ENCODE measurements at regions not wholly inside any gene's neighbourhood (a gene's known extent, or its start where the extent isn't known, plus 50 kb on each side); places are given as distances from the start of the nearest gene placed in this dataset.
"Not testable (repeated sequence)": the region's sequence is repeated elsewhere in the genome, so short reads cannot be mapped to it uniquely, and the experiment has no call there.

DNA sequence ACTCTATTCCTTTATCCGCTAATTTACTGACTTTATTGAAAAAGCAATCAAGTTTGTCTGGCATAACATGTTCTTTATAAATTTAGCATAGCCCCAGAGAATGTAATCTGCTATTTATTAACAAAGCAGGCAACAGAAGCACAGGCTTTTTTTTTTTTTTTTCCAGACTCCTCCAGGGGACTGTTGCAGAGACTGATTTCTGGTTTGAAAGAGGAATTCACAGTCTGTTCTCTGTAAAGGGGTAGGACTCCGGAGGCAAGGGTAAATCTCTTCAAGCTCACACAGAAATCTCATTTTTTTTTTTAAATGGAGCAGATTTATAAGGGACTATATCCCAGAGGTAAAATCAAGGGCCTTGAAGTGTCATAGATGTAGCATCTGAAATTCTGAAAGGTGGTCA, 1386.5 kb upstream of the CDH8 start:
- DNase-seq, result no peak

DNA sequence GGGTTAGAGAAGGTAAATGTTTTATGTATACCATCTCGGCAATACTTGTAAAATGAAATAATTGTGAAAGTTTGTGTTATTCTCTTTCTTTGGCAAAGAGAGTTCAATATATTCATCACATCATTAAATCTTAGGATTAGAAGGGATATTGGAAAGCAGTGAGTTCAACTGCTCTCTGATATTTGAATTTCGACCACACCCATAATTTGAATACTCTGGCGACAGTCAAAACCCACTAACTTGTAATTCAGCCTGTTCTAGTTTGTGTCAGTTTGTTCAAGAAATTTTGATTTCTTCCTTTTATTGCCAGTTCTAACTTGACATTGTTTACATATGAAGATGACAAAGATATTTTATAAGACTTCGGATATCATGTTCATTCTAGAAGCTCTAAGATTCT, 1380.5 kb upstream of the CDH8 start:
- no peak for DNase-seq

DNA sequence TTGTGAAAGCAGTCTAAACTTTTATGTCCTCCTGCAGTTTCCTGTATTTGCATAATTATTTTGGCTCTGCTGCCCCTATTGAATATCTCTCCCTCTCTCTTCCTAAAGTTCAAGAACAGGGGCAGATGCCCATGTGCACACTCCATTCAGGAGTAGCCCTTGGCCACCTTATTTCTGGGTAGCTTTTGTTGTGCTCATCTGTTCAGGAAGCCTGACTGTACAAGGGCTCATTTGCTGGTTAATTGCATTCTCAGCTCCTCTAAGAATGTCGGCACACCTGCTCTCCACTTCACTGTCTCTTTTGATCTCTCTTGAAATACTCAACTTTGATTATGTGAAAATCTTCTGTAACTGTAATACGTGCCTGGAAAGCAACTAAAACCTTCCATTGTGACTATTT, 1378.8 kb upstream of the CDH8 start:
- peak in 1 of 3 donors; percentile 4 for DNase-seq

DNA sequence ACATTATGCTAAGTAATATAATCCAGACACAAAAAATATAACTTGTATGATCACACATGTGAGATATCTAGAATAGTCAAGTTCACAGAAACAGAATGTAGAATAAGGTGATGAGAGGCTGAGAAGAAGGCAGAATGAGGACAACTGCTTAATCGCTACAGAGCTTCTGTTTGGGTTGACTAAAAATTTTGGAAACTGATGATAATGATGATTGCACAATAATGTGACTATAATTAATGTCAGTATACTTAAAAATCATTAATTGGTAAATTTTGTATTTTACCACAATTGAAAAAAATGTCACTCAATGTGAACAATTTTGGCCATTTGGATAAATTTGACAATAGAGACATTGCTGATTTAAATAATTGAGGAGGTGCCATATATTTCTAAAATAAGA, 1374.4 kb upstream of the CDH8 start:
- peak in 1 of 3 donors; percentile 5 for DNase-seq

DNA sequence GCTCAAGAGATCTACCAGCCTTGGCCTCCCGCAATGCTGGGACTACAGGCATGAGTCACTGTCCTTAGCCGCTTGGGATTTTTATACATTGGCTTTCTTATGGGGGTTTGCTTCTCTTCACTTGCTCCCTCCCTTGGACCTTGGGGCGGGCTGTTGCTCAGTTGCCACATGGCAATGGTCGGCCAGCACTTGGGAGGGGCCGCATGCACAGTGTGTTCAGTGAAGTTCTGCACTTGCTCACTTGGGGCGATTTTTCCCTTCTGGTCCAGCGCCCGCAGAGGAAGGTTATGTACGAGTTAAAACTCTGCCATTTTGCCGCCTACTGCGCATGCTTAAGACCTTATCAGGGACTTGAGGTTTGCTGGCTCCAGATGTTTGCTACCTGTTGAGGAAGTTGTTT, 1367.6 kb upstream of the CDH8 start:
- no peak for DNase-seq

DNA sequence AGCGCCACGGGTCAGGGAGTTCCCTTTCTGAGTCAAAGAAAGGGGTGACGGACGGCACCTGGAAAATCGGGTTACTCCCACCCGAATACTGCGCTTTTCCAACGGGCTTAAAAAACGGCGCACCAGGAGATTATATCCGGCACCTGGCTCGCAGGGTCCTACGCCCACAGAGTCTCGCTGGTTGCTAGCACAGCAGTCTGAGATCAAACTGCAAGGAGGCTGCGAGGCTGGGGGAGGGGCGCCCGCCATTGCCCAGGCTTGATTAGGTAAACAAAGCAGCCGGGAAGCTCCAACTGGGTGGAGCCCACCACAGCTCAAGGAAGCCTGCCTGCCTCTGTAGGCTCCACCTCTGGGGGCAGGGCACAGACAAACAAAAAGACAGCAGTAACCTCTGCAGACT, 1352.0 kb upstream of the CDH8 start:
- DNase-seq, result not testable (repeated sequence)

DNA sequence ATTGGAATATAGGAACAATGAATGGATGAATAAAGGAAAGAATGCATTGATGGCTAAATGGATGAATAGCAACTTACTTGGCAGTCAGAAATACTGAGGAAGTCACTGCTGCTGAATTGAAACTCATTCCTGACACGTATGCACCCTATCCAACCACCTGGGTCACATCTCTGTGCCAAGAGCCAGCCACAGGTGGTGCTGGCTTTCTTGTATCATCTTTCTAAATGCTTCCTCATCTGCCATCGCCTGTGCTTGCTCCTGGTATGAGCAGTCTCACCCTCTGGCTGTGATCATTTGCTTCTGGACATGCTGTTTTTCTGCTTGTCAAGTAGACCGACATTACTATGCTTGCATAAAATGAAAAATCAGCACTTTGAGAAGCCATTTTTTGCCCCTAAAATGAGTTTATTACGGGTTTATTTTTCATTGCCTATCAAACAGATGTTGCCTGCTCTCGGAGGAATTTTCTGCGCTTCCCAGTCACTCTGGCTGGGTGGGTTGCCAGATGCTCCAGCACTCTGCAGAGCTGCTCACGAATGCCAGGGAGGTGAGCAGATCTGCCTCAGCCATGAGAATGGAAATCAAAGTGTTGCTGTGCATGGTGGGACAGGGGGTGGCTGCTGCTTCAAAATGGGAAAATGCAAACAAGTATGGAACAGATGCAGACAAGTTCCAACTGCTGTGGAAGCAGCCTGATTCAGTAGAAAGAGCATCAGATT, 1349.6 kb upstream of the CDH8 start:
- no peak for DNase-seq

DNA sequence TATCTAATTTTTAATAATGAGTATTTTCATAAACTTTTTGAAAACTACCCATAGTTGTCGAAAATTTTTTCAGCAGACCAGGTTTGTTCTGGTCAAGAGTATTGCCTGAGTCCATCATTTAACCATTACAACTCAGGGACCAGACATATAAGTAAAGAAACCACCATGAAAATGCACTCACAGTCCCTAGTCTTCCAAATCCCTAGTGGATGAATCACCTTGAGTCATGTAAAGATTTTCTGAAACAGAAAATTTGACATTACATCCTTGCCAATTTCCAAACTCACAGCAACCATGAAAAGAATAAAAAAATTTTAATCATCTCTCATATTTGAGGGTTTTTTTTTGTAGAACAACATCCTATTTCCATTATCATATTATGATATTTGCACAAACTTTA, 1337.5 kb upstream of the CDH8 start:
- no peak for DNase-seq

DNA sequence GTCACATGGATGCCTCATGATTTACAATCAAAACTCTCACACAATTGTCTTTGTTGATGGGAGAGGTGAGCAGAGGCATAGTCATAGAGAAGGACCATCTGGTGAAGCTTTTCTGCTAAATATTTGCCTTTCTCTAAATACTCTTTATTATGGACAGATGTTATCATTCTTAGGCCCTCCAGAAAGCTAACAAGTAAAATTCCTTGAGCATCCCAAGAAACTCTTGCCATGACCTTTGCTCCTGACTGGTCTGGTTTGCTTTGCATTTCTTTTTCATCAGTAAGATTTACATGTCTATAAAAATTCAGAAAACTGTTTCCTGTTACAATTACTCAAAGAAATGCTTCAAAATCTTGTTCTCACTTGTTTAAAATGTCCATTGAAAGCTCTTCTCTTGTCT, 1336.6 kb upstream of the CDH8 start:
- DNase-seq, result no peak

DNA sequence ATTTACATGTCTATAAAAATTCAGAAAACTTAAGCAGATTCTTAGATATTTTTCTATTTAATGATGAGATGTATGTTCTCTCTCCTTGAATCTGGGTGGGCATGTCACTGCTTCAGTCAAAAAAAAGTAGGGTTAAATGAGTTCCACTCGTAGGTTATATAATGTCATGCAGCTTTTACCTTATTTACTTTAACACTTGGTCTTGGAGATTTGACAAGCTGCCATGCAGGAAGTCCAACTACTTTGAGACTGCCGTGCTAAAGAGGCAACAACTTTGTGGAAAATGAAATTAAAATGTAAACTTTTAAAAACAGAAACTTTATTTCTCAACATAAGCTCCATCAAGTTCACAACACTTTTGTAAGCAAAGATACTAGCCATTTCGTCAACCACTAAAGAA, 1336.0 kb upstream of the CDH8 start:
- no peak for DNase-seq

DNA sequence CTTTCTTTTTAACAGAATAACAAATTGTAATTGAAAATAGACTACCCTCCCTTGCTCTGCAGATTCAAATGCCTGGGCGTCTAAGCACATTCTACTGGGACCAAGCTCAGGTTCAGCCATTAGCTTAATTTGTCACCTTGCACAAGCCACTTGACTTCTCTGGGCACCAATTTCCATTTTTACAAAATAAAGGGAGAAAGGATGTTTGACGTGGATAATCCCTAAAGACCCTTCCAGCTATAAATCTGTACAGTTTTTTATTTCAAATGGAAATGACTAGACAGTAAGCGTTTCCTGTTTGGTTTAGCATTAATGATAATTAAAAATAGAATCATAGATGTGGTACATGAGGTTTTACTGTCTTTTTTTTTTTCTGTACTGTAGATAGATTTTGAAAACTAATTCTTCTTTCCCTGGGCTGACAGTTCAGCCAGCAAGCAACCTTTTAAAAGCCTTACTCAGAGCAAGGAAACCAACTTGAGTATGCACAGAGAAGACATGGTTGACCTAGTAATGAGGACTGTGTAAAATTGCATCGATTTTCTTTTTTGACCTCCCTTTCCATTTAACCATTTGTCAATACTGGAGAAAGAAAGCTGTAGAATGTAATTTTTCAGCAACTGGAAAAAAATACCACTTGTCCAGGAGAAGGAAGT, 1329.5 kb upstream of the CDH8 start:
- DNase-seq, result no peak

DNA sequence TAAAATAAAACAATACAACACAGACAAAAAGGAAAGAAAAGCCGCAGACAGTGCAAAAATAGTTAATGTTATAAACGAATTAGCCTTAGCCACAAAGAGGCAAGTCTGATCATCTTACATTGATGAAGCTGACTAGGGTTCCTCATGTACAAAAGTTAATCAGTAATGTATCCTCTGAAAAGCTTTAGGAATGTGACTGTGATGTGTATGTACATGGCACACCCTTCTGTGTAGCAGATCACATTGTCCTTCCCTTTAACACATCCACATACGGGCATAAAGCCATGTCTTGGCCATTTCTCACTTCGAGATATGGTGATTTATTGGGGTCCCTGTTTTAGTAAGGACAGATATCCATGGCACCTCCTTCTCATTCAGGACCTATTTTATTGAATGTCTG, 1327.5 kb upstream of the CDH8 start:
- DNase-seq, result no peak

DNA sequence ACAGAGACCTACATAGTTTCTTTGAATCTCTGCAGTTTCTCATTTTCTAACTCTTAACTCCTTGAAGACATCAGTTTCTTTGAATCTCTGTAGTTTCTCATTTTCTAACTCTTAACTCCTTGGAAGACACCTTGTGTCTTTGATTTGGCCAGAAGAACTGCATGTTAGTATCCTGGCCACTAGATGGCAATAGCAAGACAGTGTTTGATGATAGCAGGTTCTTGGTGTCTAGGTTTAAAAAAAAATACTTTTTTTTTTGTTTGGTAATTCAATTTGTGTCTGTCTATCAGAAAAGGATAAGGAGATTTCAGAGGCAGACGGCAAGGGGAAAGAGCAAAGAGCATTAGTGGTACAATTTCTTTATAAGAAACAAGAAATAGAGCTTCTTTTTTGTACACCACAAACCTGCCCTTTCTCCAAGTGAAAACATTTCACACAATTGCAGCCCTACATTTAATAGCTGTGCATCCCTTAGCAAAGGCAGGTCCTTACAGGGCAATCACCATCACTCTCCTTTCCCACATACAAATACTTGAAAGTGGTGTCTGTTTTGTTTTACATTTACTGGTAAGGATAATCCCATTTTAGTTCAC, 1324.9 kb upstream of the CDH8 start:
- peak; percentile 35 to 46 (median 46) for DNase-seq

DNA sequence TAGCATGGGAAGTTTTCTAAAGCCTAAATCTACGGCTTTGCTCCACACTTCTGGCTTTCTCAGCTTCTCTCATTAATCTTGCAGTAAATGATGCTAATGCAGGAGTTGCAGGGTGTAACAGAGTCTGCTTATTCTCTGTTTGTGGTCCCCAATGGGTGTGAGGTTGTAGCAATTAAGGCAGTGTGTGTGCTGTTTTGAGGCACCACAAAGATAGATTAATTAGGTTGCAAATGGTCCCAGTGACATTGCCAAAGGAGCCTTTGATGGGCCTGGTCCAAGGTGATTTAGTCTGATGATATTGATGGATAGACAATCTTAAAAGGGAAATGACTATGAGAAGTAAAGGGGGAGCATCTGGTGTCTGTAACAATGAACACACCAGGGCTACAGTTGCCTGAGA, 1313.7 kb upstream of the CDH8 start:
- DNase-seq, result no peak

DNA sequence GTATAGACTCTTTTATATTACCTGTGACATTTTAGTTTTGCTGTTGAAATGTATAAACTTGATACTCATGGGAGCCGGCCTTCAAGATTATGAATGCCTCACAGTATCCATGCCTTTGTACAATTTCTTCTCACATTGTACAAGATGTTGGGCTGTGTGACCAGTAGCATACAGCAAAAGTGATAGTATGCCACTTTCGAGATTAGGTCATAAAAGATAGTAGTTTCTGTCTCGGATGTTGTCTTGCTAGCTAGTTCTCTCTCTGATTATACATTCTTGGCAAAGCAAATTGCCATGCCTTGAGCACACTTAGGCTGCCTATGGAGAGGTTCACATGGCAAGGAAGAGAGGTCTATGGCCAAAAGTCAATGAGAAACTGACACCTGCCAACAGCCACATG, 1309.8 kb upstream of the CDH8 start:
- DNase-seq, result no peak

DNA sequence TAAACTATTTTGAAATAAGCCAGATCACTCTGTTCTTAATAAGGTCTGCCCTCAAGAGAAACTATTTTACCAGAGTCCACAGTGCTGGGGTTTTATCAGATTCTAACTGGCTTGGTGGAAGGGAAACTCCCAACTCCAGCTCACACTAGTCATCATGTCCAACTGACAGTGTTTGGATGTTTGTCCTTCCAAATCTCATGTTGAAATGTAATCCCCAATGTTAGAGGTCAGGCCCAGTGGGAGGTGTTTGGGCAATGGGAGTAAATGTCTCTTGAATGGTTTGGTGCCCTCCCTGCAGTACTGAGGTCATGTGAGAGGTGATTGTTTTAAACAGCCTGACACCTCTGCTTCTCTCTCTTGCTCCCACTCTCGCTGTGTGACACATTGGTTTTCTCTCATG, 1301.0 kb upstream of the CDH8 start:
- DNase-seq, result no peak

DNA sequence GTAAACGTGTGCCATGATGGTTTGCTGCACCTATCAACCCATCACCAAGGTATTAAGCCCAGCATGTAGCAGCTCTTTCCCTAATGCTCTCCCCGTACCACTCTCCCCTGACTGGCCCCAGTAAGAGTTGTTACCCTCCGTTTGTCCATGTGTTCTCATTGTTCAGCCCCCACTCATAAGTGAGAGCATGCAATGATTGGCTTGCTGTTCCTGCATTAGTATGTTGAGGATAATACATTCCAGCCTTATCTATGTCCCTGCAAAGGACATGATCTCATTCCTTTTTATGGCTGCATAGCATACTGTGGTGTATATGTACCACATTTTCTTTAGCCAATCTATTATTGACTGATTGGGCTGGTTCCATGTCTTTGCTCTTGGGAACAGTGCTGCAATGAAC, 1294.9 kb upstream of the CDH8 start:
- no peak for DNase-seq

DNA sequence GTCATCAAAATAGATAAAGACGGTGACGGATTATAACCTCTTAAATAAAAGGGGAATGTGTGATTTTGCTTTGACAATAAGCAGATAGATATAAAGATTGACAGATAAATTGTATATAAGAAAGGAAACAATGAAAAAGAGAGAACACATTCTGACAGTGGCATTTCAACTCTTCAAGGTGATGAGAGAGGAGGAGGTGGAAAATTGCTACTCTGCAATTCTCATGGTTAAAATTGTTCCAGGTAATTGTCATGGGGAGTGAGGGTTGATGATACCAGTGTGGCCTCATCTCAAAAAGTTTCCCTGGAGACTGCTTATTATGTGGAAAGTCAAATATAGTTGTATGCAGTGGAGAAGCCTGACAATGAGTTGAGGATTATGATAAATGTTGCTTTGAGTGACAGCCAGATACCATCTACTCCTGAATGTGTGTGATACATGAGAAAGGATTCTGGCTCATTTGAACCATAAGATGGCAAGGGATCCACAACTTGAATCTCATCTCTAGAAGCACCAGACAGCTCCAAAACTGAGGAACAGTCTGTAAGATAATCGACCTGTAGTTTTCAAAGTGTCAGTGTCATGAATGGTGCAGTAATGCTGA, 1290.6 kb upstream of the CDH8 start:
- no peak for DNase-seq

DNA sequence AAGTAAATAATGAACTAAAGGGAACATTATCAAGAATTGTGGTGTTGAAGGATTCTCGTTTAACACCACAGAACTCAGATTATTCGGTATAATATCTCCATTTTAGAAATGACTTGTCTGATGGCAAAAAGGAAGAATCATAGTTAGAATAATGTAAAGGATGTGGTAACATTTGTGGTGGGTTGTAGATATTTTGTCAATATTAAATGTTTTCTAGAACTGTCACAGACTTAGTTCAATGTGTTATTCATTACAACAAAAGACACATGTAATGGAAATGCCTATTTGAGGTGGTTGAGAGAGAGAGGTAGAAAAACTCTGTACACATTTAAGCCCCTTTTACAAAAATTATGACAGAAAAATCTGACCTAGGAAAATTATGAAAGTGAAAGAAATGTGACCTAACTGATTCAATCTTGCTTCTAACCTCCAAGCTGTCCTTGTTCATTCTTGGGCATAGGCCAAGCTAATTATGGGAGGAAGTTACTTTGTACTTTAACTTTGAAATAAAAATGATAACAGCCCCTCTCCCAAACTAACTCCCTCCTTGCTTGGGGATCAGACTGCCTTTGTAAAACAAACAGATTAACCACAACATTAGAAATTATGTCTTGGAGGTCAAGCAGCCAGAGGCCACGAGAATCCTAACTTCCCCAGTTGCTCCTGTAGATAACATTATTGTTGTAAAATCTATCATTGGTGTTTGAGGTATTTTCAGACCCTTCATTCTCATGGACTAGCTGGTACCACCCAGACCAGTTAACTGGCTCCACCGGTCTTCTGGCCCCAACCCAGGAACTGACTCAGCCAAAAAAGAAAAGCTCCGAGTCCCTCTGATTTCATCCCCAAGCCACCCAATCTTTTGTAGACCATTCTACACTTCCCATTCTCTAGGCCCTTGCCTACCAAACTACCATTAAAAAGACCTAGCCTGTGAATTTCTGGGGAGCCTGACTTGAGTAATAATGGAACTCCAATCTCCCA, 1287.8 kb upstream of the CDH8 start:
- DNase-seq, result no peak

DNA sequence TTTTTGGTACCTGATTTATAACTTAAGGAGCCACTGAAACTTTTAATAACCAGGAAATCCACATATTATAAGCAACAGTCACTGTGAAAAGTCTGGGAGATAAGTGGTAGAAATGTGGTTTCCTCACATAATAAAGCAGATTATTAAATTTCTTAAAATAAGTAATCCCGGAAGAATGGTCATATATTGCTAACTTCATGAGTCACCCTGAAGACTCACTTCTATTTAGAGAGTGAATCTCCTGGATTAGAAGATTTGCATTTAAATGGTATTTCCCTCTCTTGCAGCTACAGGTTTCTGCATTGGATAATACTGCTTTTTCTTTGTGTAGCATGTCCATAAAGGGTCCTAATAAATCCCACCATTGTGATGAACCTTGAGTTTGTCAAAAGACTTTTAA, 1286.8 kb upstream of the CDH8 start:
- no peak for DNase-seq

DNA sequence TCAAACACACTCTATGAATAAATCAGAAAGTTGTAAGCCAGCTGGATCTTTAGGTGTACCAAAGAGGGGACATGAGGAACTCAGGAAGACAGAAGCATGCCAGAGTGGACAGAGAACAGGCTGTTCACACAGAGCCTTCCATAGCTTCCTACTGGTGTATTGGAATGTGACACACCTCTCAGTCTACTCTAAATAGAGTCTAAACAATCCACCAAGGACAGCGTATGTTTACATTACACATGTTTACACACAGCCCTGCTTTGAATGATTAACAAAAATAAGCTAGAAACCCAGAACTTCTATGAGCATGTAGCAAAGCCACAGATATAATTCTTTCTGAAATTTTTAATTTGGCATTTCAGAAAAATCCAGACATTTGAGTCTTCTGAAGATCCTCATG, 1279.0 kb upstream of the CDH8 start:
- DNase-seq, result no peak

DNA sequence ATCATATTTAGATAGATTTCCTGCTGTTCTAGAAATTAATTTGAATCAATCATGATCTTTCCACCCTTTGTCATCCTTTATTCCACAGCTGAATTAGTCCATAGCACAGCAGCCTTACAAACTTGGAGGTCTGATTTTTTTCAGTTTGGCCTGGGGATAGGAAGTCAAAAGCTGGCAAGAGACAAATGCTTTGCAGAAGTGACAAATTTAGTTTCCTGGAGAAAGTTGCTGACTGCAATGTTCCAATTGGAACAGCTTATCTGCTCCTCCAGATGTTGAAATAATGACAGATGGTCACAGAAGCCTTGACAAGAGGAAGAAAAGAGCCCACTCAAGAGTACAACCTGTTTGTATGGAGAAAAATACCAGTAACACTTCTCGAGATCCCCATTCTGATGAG, 1276.1 kb upstream of the CDH8 start:
- no peak for DNase-seq

DNA sequence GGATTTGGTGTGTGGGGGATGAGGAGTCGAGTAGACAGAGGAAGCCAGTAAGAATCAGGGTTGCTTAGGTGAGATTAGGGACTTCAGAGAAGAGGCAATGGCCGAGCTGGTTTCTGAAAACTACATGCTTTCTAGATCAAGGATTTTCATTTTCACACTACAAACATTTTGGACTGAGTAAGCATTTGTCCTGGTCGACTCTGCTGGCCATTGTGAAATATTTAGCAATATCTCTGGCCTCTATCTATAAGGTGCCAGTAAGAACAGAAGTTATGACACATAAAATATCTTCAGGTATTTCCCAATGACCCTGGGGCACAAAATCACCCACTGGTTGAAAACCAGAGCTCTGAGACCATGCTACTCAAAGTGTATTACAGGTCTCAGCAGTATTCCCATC, 1275.1 kb upstream of the CDH8 start:
- no peak for DNase-seq

Measured in suppressor macrophage treated with lipopolysaccharide for 1 hour (primary cell).